PC-3 (cell line): ENCODE measurements at regions not wholly inside any gene's neighbourhood (a gene's known extent, or its start where the extent isn't known, plus 50 kb on each side); places are given as distances from the start of the nearest gene placed in this dataset.

Source experiments
- CTCF ChIP-seq: fragments of 300-600 bp; sonication (generic); conservative IDR thresholded peaks from 2 replicates; pipeline ENCODE4 v1.5.1; 2017; ENCODE audit warnings: antibody characterized with exemption, low read depth, mild to moderate bottlenecking, low read length
- EZH2 ChIP-seq: fragments of 300-600 bp; sonication (generic); IDR thresholded peaks from one replicate; pipeline ENCODE4 v1.6.1; 2017; ENCODE audit warnings: antibody characterized with exemption, mild to moderate bottlenecking, low read length; ENCODE audit not compliant: unreplicated experiment
- EZH2phosphoT487 ChIP-seq: fragments of 300-600 bp; sonication (generic); IDR thresholded peaks from 2 replicates; pipeline ENCODE4 v1.6.1; 2018; ENCODE audit warnings: mild to moderate bottlenecking, antibody characterized with exemption, low read length, borderline replicate concordance

DNA sequence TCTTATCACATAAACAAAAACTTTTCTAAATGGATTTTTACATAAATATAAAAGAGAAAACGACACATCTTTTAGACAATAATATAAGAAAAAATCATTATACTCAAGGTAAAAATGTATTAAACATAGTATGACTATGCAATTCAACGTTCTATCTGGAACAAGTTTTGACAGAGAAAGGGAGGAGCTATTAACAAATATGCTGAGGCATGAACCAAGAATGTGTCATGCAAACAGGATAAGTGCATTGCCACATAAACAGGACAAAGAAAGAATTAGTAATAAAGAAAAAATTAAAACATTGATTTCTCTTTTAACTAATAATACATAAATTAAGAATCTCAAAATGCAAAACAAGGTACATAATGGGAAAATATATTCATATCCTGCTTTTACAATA lies 1353.4 kb upstream of the GJE1 start:
- TF ChIP-seq EZH2 (no peak), CTCF (no peak), EZH2phosphoT487 (no peak)
